Caco-2 (cell line): ENCODE measurements at regions not wholly inside any gene's neighbourhood (a gene's known extent, or its start where the extent isn't known, plus 50 kb on each side); places are given as distances from the start of the nearest gene placed in this dataset.

Source experiments
- BruUV-seq: library from RNA; stranded (reverse); fragments of 400-500 nt; replicated peaks from 2 replicates; lab custom pipeline; 2021; lab: Mats Ljungman, UMichigan
- CTCF ChIA-PET: fragments of 300-600 bp; sonication (Branson Sonifier 250); formaldehyde crosslinking; loops from one replicate; lab custom pipeline; 2022; ENCODE audit warnings: antibody characterized with exemption; lab: Charles Lee
- POLR2A ChIA-PET: fragments of 300-600 bp; sonication (Branson Sonifier 250); formaldehyde crosslinking; loops from one replicate; lab custom pipeline; 2022; ENCODE audit warnings: antibody characterized with exemption; lab: Charles Lee
- DNase-seq, 2 experiments: peaks; one replicate each; pipeline versions ENCODE4 v3.0.0 to v3.0.0-alpha.2; 2020 to 2022
- H3K27me3 ChIP-seq: replicated peaks from 2 replicates; pipeline ENCODE4 v1.6.0; 2011; ENCODE audit warnings: low read length; ENCODE audit not compliant: control insufficient read depth, insufficient read depth
- H3K36me3 ChIP-seq: 2 replicates; pipeline ENCODE4 v1.5.1; 2011; ENCODE audit warnings: low read length; ENCODE audit not compliant: control insufficient read depth, insufficient read depth
- H3K4me1 ChIP-seq: fragments of 250-450 bp; sonication (Bioruptor Pico); 2 replicates; pipeline ENCODE4 v1.5.1; 2020; ENCODE audit warnings: mild to moderate bottlenecking
- H3K4me3 ChIP-seq: 2 replicates; pipeline ENCODE4 v1.5.1; 2011; ENCODE audit warnings: low read depth, mild to moderate bottlenecking, control low read depth, low read length
- H3K9me3 ChIP-seq: fragments of 250-450 bp; sonication (Bioruptor Pico); 2 replicates; pipeline ENCODE4 v1.5.1; 2020; ENCODE audit warnings: mild to moderate bottlenecking, moderate library complexity
- H3K27ac Mint-ChIP-seq: one replicate; pipeline ENCODE4 v1.8.0; 2022; ENCODE audit warnings: mixed read lengths; ENCODE audit not compliant: unreplicated experiment
- H3K27me3 Mint-ChIP-seq: one replicate; pipeline ENCODE4 v1.8.0; 2022; ENCODE audit warnings: mixed read lengths; ENCODE audit not compliant: insufficient read depth, unreplicated experiment
- H3K36me3 Mint-ChIP-seq: one replicate; pipeline ENCODE4 v1.8.0; 2022; ENCODE audit warnings: mild to moderate bottlenecking, mixed read lengths; ENCODE audit not compliant: insufficient read depth, unreplicated experiment
- H3K4me1 Mint-ChIP-seq: one replicate; pipeline ENCODE4 v1.8.0; 2022; ENCODE audit warnings: low read depth, mixed read lengths; ENCODE audit not compliant: unreplicated experiment
- H3K4me3 Mint-ChIP-seq: one replicate; pipeline ENCODE4 v1.8.0; 2022; ENCODE audit warnings: mild to moderate bottlenecking, moderate library complexity, mixed read lengths; ENCODE audit not compliant: unreplicated experiment
- H3K9me3 Mint-ChIP-seq: one replicate; pipeline ENCODE4 v1.8.0; 2022; ENCODE audit warnings: mixed read lengths; ENCODE audit not compliant: unreplicated experiment
- CTCF ChIP-seq, 2 experiments: fragments of 200-600 bp in 1 of 2; IDR thresholded peaks; 1 replicate in 1 of 2; 2 replicates in 1 of 2; pipeline versions ENCODE4 v1.5.1 to v1.8.0; 2011 to 2022; ENCODE audit warnings: antibody characterized with exemption in 1 of 2, control low read depth in 1 of 2, inconsistent platforms in 1 of 2, low read depth in 1 of 2, low read length in 1 of 2, mild to moderate bottlenecking in 1 of 2, moderate library complexity in 1 of 2; ENCODE audit not compliant: insufficient read depth in 1 of 2, severe bottlenecking in 1 of 2, unreplicated experiment in 1 of 2
- intact Hi-C: fragments of 100-400 bp; cut with micrococcal nuclease; formaldehyde crosslinking; loops from one replicate; pipeline ENCODE4 v1.10.0; 2022; ENCODE audit not compliant: unreplicated experiment

GRCh38 chr20:61125546-61126180 lies 126.4 kb upstream of the CDH4 start:
- Mint-ChIP-seq H3K27ac (no peak overlapping the region), H3K9me3 (no peaks in the 10 kb centered on the region), H3K4me3 (no peak overlapping the region), H3K4me1 (no peaks in the 10 kb centered on the region), H3K27me3 (peaks cover 13% of the 10 kb centered on the region), H3K36me3 (no peaks in the 10 kb centered on the region)
- no peaks in the 10 kb centered on the region for H3K9me3 ChIP-seq
- H3K27me3 ChIP-seq: no peaks in the 10 kb centered on the region
- ChIA-PET POLR2A (no interaction called here), CTCF (no interaction called here)
- BruUV-seq: no TSS peak
- intact Hi-C loops: no loop called here
- no peak for DNase-seq
- no peaks in the 10 kb centered on the region for H3K36me3 ChIP-seq
- H3K4me3 ChIP-seq: no peak overlapping the region
- no peaks in the 10 kb centered on the region for H3K4me1 ChIP-seq
- no peak for TF ChIP-seq CTCF (IDR thresholded peaks at IDR 0.05; ENCODE audit: insufficient read depth in 1 of 2, low read depth in 1 of 2, low read length in 1 of 2, severe bottlenecking in 1 of 2, unreplicated experiment in 1 of 2)

- no peaks in the 10 kb centered on the region for H3K4me1 Mint-ChIP-seq
- Histone ChIP-seq H3K27me3 (no peaks in the 10 kb centered on the region), H3K4me3 (no peak overlapping the region), H3K4me1 (no peaks in the 10 kb centered on the region), H3K9me3 (no peaks in the 10 kb centered on the region), H3K36me3 (no peaks in the 10 kb centered on the region)
- H3K27me3 Mint-ChIP-seq: peaks cover 16% of the 10 kb centered on the region
- POLR2A ChIA-PET: no interaction called here
- no peak for TF ChIP-seq CTCF (IDR thresholded peaks at IDR 0.05; ENCODE audit: insufficient read depth in 1 of 2, low read depth in 1 of 2, low read length in 1 of 2, severe bottlenecking in 1 of 2, unreplicated experiment in 1 of 2)
- intact Hi-C loops: no loop called here
- no peaks in the 10 kb centered on the region for H3K36me3 Mint-ChIP-seq
- H3K27ac Mint-ChIP-seq: no peak overlapping the region
- CTCF ChIA-PET: no interaction called here
- DNase-seq: no peak
- BruUV-seq: no TSS peak
- H3K9me3 Mint-ChIP-seq: peaks cover 5% of the 10 kb centered on the region
- H3K4me3 Mint-ChIP-seq: no peak overlapping the region
Observed at GRCh38 chr20:61126369-61127195, 125.5 kb upstream of the CDH4 start.

- Histone ChIP-seq H3K27me3 (no peaks in the 10 kb centered on the region), H3K9me3 (no peaks in the 10 kb centered on the region), H3K4me1 (no peaks in the 10 kb centered on the region), H3K36me3 (no peaks in the 10 kb centered on the region), H3K4me3 (no peak overlapping the region)
- Mint-ChIP-seq H3K9me3 (peaks cover 11% of the 10 kb centered on the region), H3K36me3 (no peaks in the 10 kb centered on the region), H3K27me3 (peaks cover 13% of the 10 kb centered on the region), H3K27ac (no peak overlapping the region), H3K4me1 (no peaks in the 10 kb centered on the region), H3K4me3 (no peak overlapping the region)
- DNase-seq: no peak
- intact Hi-C loops: no loop called here
- ChIA-PET POLR2A (no interaction called here), CTCF (no interaction called here)
- BruUV-seq: no TSS peak
- no peak for TF ChIP-seq CTCF (IDR thresholded peaks at IDR 0.05; ENCODE audit: insufficient read depth in 1 of 2, low read depth in 1 of 2, low read length in 1 of 2, severe bottlenecking in 1 of 2, unreplicated experiment in 1 of 2)
Observed at GRCh38 chr20:61127311-61128039, 124.6 kb upstream of the CDH4 start.
